HG03378 (cell line): ENCODE measurements at regions not wholly inside any gene's neighbourhood (a gene's known extent, or its start where the extent isn't known, plus 50 kb on each side); places are given as distances from the start of the nearest gene placed in this dataset.

ENCODE experiments used
- ATAC-seq: cut with Tn5 transposase; IDR thresholded peaks from one replicate; pipeline ENCODE4 v1.9.1; 2021; ENCODE audit warnings: mild to moderate bottlenecking, moderate library complexity; ENCODE audit not compliant: unreplicated experiment

GRCh38 chr18:45464619-45465018 lies 150.7 kb upstream of the SLC14A2 start:
- ATAC-seq, result no peak

DNA sequence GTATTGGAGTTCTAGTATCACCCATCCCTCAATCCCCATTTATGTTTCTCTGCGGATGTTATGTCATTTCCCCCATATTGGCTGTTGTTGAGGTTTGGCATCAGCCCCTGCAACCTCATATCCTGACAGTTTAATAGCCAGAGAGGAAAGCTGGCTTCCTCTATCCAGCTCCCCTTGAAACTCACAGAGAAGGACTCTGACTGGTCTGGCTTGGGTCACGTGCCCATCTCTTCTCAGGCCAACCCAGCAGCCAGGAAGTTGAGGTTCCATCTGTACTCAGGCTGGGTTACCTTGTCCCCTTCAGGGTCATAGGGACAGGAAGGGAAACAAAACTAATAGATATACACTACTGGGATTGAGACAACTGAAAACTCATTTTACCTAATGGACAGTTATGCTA lies 148.0 kb upstream of the SLC14A2 start:
- no peak for ATAC-seq

GRCh38 chr18:45467945-45468344 lies 147.3 kb upstream of the SLC14A2 start:
- no peak for ATAC-seq

DNA sequence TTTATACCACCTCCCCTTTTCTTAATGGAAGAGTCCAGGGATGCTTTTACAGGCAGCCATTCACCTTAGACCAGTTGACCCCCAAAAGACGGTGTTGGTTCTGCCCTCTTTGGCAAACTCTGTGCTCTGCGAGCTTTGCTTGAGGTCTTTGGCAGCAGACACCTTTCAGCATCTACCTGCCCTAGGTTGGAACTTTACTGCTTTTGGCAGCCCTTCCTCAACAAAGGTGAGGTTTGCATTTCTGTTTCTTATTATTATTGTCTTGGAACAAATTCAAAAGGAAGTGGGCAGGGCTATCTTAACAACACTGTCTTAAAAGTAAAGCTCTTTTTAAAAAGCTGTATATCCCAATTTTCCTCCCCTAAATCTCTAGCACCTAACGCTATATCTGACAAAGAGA lies 136.4 kb upstream of the SLC14A2 start:
- no peak for ATAC-seq

DNA sequence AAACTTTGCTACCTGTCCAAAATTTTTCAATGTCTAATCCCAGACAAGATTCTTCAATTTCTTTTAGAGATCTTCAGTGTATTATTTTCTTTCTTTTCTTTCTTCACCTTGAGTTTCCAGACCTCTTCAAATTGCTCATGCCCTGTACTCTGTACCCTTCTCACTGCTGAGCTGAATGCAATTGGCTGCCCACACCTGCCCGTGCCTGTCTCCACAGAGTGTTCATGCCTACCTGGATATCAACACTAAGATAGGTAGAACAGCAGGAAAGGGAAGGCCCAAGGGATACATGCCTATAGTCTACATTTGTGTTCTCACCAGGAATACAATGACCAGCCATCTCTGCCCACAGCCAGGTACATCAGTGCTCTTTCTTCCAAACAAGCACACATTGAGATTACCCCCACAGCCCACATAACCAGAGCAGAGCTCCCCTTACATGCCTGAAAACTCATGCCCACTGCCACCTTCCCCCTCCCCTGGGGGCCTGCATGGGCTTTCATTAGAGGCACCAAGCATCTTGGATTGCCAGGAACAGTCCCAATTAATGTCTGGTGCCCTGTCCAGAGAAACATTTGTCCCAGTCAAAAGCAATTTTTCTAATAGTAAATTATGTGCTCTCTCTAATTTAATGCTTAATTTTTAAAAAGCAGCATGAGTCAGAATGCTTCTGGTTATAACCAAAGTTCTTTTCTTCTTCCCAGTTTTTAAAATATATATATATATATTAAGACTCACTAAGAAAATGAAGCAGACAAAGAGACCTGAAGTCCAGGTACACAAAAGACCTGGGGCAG lies 134.9 kb upstream of the SLC14A2 start:
- ATAC-seq, result no peak

DNA sequence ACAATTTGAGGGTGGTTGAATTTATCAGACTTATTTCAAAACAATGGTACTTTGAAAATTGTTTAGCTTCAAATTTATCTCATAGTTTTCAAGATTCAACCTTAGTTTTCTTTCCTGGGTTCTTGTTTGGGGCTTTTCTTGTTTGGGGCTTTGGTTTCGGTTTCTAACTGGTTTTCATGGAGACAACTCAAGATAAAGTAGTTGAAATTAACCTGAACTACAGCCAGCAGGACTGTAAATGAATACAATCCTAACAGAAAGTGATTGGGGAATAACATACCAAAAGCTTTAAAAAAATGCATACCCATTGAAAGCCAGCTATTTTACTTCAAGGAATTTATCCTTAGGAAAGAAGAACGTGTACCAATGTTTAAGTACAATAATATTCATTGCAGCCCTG lies 133.5 kb upstream of the SLC14A2 start:
- ATAC-seq, result no peak

DNA sequence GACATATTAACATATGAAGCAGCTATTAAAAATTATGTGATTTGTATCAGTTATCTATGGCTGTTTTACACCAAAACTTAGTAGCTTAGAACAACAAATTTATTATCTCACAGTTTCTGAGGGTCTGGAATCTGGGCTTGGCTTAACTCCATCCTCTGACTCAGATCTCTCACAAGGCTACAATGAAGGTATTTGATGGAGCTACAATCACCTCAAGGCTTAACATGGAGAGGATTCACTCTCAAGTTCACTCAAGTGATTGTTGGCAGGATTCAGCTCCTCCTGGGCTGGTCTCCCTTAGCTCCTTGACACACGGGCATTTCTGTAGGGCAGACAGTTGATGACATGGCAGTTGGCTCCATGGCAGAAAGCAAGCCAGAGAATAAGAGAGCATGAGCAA lies 133.0 kb upstream of the SLC14A2 start:
- ATAC-seq, result no peak

DNA sequence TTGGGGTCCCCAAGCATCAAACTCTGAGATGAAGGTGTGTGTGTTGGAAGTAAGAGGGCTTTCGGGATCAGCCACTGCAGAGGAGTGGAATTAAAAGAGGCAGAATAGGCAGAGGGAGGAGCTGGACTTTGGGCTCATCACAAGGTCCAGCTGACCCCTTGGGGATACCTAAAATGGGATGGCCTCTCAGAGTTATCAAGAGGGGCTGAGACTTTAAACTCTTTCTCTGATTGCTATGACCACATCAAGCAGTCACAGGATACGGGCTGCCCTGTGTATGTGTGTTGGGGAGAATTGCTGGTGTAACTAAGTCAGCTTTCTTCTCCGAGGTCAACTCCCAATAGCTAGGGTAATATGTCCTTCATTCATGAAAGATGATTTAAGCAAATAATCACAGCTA lies 127.7 kb upstream of the SLC14A2 start:
- ATAC-seq, result no peak

DNA sequence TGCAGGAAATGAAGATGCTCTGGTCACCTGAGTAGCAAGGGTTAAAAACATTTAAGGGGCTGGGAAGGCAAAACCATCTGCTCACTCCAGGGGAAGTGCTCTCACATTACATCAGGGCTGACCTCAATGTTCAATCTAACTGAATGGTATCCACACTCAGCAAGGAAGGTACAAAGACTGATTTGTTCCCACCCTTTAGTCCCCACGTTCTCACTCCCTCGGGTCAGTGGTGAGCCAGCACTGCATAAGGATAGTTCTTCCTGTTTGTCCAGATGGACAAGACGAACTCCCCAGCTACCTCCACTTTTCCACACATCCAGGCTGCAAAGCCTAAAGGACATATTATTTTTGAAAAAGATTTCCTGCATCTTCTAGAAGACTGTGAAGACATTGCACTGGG lies 126.6 kb upstream of the SLC14A2 start:
- ATAC-seq, result no peak

DNA sequence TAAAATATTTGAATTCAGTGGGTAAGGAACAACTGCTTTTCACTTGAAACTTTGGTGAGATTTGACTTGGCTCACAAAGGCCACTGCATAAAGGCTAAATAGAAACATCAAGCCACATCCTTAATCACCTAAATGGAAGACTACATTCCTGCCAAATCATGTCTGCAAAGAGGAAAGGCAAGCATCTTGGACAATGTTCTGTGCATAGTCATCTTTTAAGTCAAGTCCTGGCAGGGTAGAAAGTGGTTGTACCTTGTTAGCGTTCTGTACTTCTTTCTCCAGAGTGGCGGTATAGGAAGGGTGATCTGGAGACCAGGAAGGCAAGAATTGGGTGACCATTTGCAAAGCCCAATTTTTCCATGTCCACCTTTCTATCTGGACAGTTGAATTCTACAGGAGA lies 121.4 kb upstream of the SLC14A2 start:
- ATAC-seq, result no peak

DNA sequence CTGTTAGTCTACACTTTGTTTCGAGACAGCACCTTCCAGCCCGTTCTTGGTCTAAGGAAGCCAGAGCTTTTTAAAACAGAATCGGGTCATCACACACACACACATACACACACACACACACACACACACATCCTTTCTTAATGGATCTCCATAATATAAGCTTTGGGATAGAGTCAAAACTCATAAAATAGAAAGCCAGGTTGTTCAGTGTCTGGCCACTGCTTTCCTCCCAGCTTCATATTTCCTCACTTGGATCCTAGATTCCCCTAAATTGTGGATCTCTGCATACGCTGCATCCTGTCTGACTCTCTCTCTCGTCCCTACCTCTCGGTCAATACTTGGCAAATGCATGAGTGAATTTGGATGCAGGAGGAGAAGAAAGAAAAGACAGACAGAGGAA lies 120.5 kb upstream of the SLC14A2 start:
- ATAC-seq, result no peak

DNA sequence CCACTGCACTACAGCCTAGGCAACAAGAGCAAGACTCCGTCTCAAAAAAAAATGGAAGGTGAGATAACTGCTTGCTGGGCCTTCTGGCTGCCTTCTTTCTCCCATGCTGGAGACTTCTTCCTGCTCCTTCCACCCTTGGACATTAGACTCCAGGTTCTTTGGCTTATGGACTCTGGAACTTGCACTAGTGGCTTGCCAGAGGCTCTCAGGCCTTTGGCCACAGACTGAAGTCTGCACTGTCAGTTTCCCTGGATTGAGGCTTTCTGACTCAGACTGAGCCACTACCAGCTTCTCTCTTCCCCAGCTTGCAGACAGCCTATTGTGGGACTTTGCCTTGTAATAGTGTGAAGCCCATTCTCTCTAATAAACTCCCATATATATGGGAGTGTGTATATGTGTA lies 118.5 kb upstream of the SLC14A2 start:
- no peak for ATAC-seq

- no peak for ATAC-seq
These were observed 117.5 kb upstream of the SLC14A2 start for GRCh38 chr18:45497595-45498286.

DNA sequence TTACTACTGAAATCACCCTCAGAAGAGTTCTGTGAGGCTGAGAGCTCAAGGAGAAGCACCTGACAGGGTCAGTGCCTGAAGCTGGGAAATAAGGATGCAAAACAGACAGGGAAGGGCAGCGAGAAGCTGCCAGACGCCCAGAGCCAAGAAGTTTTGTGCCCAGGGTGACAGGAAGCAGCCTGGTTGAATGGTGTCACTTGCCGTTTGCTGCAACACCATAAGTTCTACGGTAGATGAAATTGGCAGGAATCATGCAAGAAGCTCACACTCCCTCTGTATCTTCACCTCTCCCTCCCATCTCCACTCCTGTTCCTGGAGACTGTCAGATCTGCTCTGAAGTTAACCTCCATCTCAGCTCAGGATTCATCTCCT lies 117.0 kb upstream of the SLC14A2 start:
- ATAC-seq, result no peak

DNA sequence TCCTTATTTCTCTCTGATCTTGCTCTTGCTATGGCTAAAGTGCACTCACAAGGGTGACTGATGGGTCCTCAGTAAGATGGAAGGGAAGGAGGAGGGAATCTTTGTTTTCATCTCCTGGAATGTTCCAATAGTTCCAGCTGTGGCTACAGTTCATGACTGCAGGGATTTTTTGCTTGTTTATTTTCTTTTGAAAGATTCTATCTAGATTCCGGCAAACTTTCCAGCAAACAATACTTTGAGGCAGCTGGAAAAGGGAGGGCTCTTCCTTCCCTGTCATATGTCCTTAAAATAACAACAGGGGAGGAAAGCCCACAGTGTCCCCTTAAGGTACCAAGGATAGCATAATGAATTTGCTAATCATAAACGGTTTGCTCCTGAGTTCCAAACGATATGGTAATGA lies 111.3 kb upstream of the SLC14A2 start:
- ATAC-seq, result no peak

GRCh38 chr18:45505497-45506206 lies 109.6 kb upstream of the SLC14A2 start:
- ATAC-seq, result no peak

- ATAC-seq, result no peak
These were observed 108.3 kb upstream of the SLC14A2 start for GRCh38 chr18:45506951-45507350.

GRCh38 chr18:45509535-45509934 lies 105.7 kb upstream of the SLC14A2 start:
- no peak for ATAC-seq

GRCh38 chr18:45510656-45511055 lies 104.6 kb upstream of the SLC14A2 start:
- no peak for ATAC-seq

DNA sequence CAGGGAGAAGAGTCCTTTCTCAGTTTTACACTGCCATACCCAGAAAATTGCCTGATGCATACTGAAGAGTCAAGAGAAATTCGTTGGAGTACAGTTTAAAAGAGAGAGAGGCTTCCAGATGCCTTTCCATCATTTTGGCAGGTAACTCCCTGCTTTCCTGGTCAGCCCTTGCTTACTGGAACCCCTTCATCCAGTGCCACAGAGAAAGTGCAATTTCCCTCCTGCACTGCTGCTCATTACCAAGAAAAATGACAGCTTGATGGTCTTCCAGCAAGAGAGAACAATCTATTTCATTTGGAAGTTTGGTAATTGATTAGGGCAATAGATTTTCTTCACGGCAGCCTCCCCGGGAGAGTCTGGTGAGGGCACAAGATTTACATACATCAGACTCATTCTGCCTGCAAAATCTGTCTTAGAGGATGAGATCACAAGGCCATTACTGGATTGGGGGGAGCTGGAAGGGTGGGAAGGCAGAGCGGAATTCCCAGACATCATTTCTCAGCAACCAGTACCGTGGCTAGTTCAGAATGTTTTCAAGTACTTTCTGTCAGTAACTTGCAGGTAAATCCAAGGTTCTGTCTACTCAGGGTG lies 102.8 kb upstream of the SLC14A2 start:
- no peak for ATAC-seq

- no peak for ATAC-seq
These were observed 98.0 kb upstream of the SLC14A2 start for GRCh38 chr18:45517181-45517741.
